DND-41 (cell line): ENCODE measurements at regions not wholly inside any gene's neighbourhood (a gene's known extent, or its start where the extent isn't known, plus 50 kb on each side); places are given as distances from the start of the nearest gene placed in this dataset.

Experiments used
- CTCF ChIP-seq: IDR thresholded peaks from 2 replicates; pipeline ENCODE4 v1.5.1; 2012; ENCODE audit warnings: borderline replicate concordance, low read length, moderate library complexity, mild to moderate bottlenecking; ENCODE audit not compliant: poor library complexity, severe bottlenecking; ENCODE audit errors: extremely low read depth
- EZH2 ChIP-seq: IDR thresholded peaks from 3 replicates; pipeline ENCODE4 v1.6.1; 2012; ENCODE audit warnings: borderline replicate concordance, low read depth, mild to moderate bottlenecking, moderate library complexity, low read length, inconsistent platforms; ENCODE audit not compliant: severe bottlenecking

DNA sequence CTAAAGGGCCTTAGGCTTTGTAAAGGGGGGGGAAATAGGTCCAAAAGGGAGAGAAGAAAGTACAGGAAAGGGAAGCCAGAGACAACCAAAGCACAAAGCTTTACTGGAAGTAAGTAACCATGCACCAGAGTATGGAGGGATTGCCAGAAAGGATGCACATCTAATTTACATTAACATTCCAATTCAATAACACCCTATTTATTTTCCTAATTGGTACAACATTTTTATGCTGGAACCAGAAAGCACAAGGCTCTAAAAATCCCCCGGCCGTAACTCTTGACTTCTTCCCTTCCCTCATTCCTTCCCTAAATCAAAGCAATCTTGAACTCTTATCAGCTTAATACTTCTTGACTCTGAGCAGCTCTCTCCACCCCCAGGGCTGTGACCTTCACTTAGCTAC lies 400.0 kb upstream of the CELF2 start:
- TF ChIP-seq EZH2 (no peak), CTCF (no peak)
